Fibroblast of lung (primary cell): ENCODE measurements at regions not wholly inside any gene's neighbourhood (a gene's known extent, or its start where the extent isn't known, plus 50 kb on each side); places are given as distances from the start of the nearest gene placed in this dataset.

Experiments used
- DNase-seq, 2 donors: peaks; one replicate each; pipeline versions ENCODE4 v3.0.0 to v3.0.0-alpha.2; 2010; ENCODE audit warnings: low read depth in 2 of 2
- H2AFZ ChIP-seq: 2 replicates; pipeline ENCODE4 v1.5.1; 2012; ENCODE audit warnings: low read length, control low read depth, inconsistent platforms
- H3K27ac ChIP-seq: 2 replicates; pipeline ENCODE4 v1.5.1; 2011; ENCODE audit warnings: low read length, control low read depth; ENCODE audit not compliant: insufficient read depth
- H3K27me3 ChIP-seq: 2 replicates; pipeline ENCODE4 v1.5.1; 2011; ENCODE audit warnings: mild to moderate bottlenecking, low read length; ENCODE audit not compliant: control insufficient read depth, insufficient read depth
- H3K36me3 ChIP-seq: 2 replicates; pipeline ENCODE4 v1.5.1; 2011; ENCODE audit warnings: low read length; ENCODE audit not compliant: control insufficient read depth, insufficient read depth
- H3K4me1 ChIP-seq: 2 replicates; pipeline ENCODE4 v1.5.1; 2011; ENCODE audit warnings: low read length; ENCODE audit not compliant: control insufficient read depth, insufficient read depth; ENCODE audit errors: extremely low read depth
- H3K4me2 ChIP-seq: 2 replicates; pipeline ENCODE4 v1.5.1; 2011; ENCODE audit warnings: low read length, control low read depth; ENCODE audit not compliant: insufficient read depth; ENCODE audit errors: extremely low read depth
- H3K4me3 ChIP-seq, 4 experiments: fragments of 200-600 bp in 1 of 4; sonication (generic) in 1 of 4; replicated peaks in 1 of 4; 2 replicates each; pipeline ENCODE4 v1.5.1; 2011 to 2016; ENCODE audit warnings: low read length in 4 of 4, low read depth in 3 of 4, mild to moderate bottlenecking in 3 of 4, control low read depth in 2 of 4, inconsistent platforms in 1 of 4, mixed read lengths in 1 of 4; ENCODE audit not compliant: insufficient read depth in 1 of 4; ENCODE audit errors: control extremely low read depth in 1 of 4
- H3K79me2 ChIP-seq: 2 replicates; pipeline ENCODE4 v1.5.1; 2012; ENCODE audit warnings: mild to moderate bottlenecking, low read length, inconsistent platforms; ENCODE audit not compliant: control insufficient read depth, insufficient read depth
- H3K9ac ChIP-seq: 2 replicates; pipeline ENCODE4 v1.5.1; 2011; ENCODE audit warnings: mild to moderate bottlenecking, low read length, control low read depth; ENCODE audit not compliant: insufficient read depth
- H3K9me3 ChIP-seq: 2 replicates; pipeline ENCODE4 v1.5.1; 2012; ENCODE audit warnings: low read depth, low read length; ENCODE audit not compliant: control insufficient read depth, insufficient read depth
- H4K20me1 ChIP-seq: 2 replicates; pipeline ENCODE4 v1.5.1; 2011; ENCODE audit warnings: low read length; ENCODE audit not compliant: control insufficient read depth, insufficient read depth; ENCODE audit errors: extremely low read depth
- EZH2 ChIP-seq: IDR thresholded peaks from 2 replicates; pipeline ENCODE4 v1.5.1; 2012; ENCODE audit warnings: low read length, control low read depth, mild to moderate bottlenecking; ENCODE audit errors: missing control alignments
- TF ChIP-seq, protein P1 (sequence below), 2 donors: IDR thresholded peaks in 1 of 2; conservative IDR thresholded peaks in 1 of 2; 1 replicate in 1 of 2; 2 replicates in 1 of 2; pipeline ENCODE4 v1.5.1; 2011 to 2012; ENCODE audit warnings: low read length in 2 of 2, control low read depth in 1 of 2, inconsistent platforms in 1 of 2, low read depth in 1 of 2, mild to moderate bottlenecking in 1 of 2

DNA sequence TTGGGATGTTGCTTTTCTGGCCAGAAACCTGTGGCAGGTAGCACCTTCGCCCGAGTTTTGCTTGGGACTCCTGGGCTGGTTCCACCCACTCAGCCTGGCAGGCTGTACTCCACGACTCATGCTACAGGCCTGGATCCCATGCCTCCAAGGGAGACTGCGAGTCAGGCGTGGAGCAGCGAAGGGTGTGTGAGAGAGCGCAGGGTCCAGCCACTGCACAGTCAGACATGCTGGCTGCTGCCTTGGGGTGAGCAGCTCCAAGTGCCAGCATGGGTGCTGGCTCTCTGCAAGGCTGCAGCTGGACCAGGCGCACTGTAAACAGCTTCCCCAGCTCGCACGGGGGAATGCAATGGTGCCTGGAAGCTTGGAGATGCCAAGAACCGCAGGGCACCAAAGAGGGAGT is 249.6 kb upstream of the EDIL3 start:
- no peak for TF ChIP-seq EZH2
- TF ChIP-seq, protein P1, sequence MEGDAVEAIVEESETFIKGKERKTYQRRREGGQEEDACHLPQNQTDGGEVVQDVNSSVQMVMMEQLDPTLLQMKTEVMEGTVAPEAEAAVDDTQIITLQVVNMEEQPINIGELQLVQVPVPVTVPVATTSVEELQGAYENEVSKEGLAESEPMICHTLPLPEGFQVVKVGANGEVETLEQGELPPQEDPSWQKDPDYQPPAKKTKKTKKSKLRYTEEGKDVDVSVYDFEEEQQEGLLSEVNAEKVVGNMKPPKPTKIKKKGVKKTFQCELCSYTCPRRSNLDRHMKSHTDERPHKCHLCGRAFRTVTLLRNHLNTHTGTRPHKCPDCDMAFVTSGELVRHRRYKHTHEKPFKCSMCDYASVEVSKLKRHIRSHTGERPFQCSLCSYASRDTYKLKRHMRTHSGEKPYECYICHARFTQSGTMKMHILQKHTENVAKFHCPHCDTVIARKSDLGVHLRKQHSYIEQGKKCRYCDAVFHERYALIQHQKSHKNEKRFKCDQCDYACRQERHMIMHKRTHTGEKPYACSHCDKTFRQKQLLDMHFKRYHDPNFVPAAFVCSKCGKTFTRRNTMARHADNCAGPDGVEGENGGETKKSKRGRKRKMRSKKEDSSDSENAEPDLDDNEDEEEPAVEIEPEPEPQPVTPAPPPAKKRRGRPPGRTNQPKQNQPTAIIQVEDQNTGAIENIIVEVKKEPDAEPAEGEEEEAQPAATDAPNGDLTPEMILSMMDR (conservative IDR thresholded peaks at IDR 0.05 in 1 of 2, IDR thresholded peaks at IDR 0.05 in 1 of 2; ENCODE audit: low read depth in 1 of 2, low read length in 2 of 2), result no peak
- Histone ChIP-seq H3K4me1 (no peaks in the 10 kb centered on the region), H3K79me2 (no peaks in the 10 kb centered on the region), H4K20me1 (no peaks in the 10 kb centered on the region), H3K27ac (no peak overlapping the region), H2AFZ (no peak overlapping the region), H3K9ac (no peak overlapping the region), H3K4me3 (no peak overlapping the region), H3K36me3 (no peaks in the 10 kb centered on the region), H3K4me2 (no peak overlapping the region), H3K9me3 (no peaks in the 10 kb centered on the region), H3K27me3 (no peaks in the 10 kb centered on the region)
- DNase-seq, result peak; percentile 27 to 36

- DNase-seq, result no peak
- Histone ChIP-seq H3K79me2 (no peaks in the 10 kb centered on the region), H4K20me1 (no peaks in the 10 kb centered on the region), H3K4me3 (no peak overlapping the region), H2AFZ (no peak overlapping the region), H3K9ac (no peak overlapping the region), H3K4me1 (no peaks in the 10 kb centered on the region), H3K27me3 (no peaks in the 10 kb centered on the region), H3K27ac (no peak overlapping the region), H3K4me2 (no peak overlapping the region), H3K9me3 (no peaks in the 10 kb centered on the region), H3K36me3 (no peaks in the 10 kb centered on the region)
- TF ChIP-seq, protein P1 (conservative IDR thresholded peaks at IDR 0.05 in 1 of 2, IDR thresholded peaks at IDR 0.05 in 1 of 2; ENCODE audit: low read depth in 1 of 2, low read length in 2 of 2), result no peak
- no peak for TF ChIP-seq EZH2
Observed at GRCh38 chr5:84632418-84632817, 247.7 kb upstream of the EDIL3 start.

GRCh38 chr5:84628918-84629317 is 244.2 kb upstream of the EDIL3 start:
- no peak for DNase-seq
- Histone ChIP-seq H2AFZ (no peak overlapping the region), H3K9me3 (no peaks in the 10 kb centered on the region), H3K27ac (no peak overlapping the region), H3K4me2 (no peak overlapping the region), H4K20me1 (no peaks in the 10 kb centered on the region), H3K27me3 (no peaks in the 10 kb centered on the region), H3K79me2 (no peaks in the 10 kb centered on the region), H3K9ac (no peak overlapping the region), H3K36me3 (no peaks in the 10 kb centered on the region), H3K4me1 (no peaks in the 10 kb centered on the region), H3K4me3 (no peak overlapping the region)
- TF ChIP-seq, protein P1 (conservative IDR thresholded peaks at IDR 0.05 in 1 of 2, IDR thresholded peaks at IDR 0.05 in 1 of 2; ENCODE audit: low read depth in 1 of 2, low read length in 2 of 2), result no peak
- TF ChIP-seq EZH2, result no peak
